ENCODE measurements at regions not wholly inside any gene's neighbourhood (a gene's known extent, or its start where the extent isn't known, plus 50 kb on each side); places are given as distances from the start of the nearest gene placed in this dataset.

- DNase-seq (ENCODE audit: low spot score), result no peak
Observed at GRCh38 chr13:53642306-53642705, 613.7 kb downstream of the OLFM4 start.

GRCh38 chr13:53648673-53649072, 620.1 kb downstream of the OLFM4 start:
- DNase-seq (ENCODE audit: low spot score), result no peak

DNA sequence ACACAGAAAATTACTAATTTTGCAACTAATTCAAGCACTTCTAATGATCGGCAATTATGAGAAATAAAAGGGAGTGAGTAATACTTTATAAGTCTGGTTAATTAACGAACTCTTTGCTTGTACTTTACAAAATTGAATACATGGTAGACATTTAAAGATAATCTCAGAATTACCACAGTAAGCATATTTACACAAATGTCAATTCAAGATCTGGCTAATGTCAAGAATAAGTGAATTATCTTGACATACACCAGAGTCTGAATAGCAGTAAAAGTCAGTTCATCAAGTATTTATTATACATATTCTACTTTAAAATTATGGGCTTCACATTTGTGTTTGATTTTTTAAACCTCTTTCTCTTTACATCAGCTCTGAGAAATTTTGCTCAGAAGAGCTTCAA, 643.4 kb downstream of the OLFM4 start:
- no peak for DNase-seq (ENCODE audit: low spot score)

DNA sequence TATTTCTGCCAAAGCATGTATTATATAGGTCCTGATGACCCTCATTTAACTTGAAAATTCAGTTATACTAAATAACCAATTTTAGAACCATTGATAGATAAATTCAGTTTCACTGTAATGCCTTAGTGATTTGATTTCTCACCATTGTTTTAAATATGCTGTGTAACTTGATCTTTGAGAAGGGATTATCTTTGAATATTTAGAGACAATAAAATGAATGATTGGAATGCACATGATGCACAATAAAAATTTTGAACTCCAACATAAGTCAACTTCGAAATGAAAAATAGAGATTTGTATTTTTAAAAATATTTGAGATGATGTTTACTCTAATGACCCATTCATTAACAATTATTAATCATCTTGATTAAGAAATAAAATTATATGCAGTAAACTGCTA, 654.5 kb downstream of the OLFM4 start:
- DNase-seq (ENCODE audit: low spot score), result no peak

- no peak for DNase-seq (ENCODE audit: low spot score)
Observed at GRCh38 chr13:53683608-53684007, 655.0 kb downstream of the OLFM4 start.

DNA sequence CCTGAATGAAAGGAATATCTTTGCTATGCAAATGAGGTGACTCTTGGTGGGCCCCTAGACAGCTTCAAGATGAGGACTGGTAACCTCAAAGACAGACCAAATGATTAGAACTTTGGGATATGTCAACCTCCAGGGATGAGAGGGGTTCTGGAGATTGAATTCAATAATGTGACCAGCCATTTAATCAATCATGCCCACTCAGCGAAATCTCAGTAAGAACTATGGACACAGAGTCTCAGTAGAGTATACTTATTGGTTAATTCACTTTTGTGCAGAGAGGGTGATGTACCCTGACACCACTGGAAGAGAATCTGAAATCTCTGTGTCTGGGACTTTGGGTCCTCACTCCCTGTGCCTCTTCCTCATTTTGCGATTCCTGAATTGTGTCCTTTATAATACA, 662.8 kb downstream of the OLFM4 start:
- no peak for DNase-seq (ENCODE audit: low spot score)

DNA sequence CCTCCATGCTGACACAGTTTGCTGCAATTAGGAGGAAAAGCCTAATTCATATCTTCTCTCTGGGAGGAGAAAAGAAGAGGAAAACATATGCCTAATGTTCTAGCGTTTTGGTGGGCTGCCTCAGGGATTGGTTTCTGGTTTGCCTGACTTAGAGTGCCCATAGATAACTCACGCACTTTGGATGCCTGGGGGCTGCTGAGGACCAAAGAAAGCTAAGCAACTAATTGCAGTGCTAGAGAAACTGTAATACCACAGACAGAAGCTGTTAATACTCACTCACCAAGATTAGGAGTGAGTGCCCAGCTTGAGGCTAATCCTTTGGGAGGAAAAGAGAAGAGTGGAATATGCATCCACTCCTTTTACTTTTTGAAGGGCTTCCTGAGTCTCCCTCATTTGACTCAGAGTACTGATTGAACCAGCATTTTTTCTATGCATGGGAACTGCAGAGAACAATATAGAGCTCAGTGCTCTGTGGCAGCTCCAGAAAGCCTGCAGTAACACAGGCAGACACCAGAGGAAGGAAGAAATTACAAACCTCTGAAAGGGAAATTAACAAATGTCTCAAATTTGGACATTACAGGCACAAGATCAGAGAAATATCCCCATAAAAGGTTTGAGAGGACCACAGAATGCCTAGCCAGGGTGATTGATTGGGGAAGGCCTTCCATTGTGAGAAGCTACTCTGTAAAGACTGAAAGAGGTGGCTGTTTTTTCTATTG, 666.4 kb downstream of the OLFM4 start:
- no peak for DNase-seq (ENCODE audit: low spot score)

DNA sequence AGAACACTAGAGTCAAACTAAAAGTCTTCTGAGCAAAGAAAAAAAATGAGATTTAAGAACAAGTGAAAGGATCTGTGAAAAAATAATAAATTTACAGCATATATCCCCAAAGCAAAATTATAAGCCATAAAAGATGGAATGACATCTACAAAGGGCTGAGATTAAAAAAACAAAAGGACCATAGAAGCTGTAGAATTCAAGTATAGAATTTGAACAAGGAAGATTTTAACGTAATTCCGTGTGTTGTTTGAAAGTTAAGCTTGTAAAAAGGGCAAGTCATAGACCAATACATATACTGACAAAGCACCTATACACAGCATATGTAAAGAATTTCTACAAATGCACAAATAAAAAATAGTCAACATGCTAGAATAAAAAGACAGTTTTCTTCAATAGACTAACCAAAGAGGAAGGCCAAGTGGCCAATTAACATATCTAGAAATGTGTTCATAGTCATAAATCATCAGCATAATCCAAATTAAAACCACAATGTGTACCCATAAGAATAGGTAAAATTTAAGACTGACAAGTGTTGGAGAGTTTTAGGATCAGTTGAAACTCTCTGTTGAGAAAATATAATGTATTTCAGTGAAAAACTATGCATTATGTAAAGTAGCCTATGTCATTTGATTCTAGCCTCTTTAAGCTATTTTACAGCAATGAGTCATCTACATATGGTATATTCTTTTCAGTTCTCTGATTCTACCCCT, 674.9 kb downstream of the OLFM4 start:
- no peak for DNase-seq (ENCODE audit: low spot score)

GRCh38 chr13:53719281-53719680, 690.7 kb downstream of the OLFM4 start:
- DNase-seq (ENCODE audit: low spot score), result no peak

DNA sequence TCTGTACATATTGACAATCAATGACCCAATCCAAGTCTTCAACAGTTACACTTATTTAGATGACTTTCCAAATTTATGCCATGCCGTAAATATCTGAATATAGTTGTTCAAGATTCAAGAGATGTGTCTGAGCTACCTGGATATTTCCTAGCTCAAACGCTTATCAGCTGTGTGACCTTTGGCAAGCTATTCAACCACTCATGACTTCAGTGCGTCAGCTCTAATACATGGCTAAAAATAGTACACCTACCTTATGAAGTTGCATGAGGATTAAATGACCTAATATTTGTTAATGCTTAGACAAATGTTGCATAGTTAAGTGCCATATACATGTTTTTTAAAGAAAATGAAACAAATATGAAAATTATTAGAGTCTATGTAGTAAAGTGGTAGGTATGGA, 704.1 kb downstream of the OLFM4 start:
- no peak for DNase-seq (ENCODE audit: low spot score)

DNA sequence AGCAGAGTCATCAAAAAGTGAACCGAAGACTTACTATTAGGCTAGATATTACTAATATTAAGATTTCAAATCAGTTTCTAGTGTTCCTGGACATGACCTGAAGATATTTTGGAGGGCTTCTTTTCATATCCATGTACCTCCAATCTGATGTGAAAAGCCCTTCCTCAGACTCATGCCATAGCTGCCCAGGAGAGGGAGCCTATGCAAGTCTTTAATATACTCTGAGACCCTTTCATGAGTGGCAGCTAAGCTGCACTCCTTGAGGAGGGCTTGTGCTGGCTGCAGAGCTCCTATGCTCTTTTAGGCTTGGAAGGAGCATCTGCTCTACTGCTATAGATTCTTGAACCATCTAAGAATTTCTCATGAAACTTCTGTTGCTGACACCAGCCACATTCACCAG, 715.3 kb downstream of the OLFM4 start:
- DNase-seq (ENCODE audit: low spot score), result no peak

DNA sequence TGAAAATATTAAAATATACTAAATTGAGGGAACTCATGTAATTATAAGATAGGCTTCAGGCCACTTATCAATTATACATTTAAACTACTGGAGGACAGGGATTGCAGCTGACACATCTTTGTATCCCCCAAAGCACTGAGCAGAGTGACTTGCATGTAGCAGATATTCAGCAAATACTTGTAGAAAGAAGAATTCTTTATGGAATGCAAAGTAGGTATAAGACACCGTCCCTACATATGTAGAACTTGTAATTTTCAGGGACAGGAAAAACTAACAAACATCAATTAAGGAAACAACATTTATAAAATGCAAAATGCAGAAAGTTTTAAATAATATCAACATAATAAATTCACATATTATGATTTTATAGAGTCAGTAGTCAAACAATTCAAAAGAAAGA, 719.2 kb downstream of the OLFM4 start:
- no peak for DNase-seq (ENCODE audit: low spot score)

GRCh38 chr13:53749306-53749705, 720.7 kb downstream of the OLFM4 start:
- no peak for DNase-seq (ENCODE audit: low spot score)

DNA sequence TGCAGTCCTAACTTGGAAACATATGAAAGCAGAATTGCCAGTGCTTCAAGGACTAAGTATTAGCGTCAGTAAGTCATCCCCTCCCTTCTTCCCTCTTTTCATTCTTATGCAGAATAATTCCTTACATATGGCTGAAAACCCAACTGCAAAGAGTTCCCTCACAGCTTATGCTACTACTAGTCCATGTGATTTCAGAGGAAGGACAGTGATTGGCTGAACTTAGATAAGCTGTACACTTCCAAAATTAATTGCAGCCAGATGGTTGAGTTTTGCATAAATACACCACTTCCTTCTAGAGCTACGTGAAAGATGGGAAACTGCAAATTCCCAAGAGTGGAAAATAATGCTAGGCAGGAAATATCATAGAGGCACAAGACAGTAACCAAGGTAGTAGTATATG, 730.4 kb downstream of the OLFM4 start:
- DNase-seq (ENCODE audit: low spot score), result no peak

- DNase-seq (ENCODE audit: low spot score), result no peak
Observed at GRCh38 chr13:53775807-53776206, 747.2 kb downstream of the OLFM4 start.

GRCh38 chr13:53778937-53779336, 750.3 kb downstream of the OLFM4 start:
- DNase-seq (ENCODE audit: low spot score), result no peak

DNA sequence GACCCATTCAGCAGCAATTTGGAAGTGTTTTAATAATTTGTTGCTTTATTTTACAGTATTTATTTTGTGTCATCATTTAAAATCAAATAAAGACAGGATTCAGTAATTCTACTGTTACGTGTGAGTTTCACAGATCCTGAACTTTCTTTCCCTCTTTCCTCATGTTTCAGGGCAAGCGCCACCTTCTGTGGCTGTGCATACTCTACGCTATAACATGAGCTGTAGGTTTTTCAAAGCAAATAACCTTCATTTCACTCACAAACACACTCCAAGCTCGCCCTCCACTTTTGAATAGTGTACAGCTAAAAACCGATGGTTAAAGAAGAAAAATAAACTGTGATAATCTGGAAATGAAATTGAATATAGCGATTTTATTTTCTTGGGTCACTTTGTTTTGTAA, 753.3 kb downstream of the OLFM4 start:
- DNase-seq (ENCODE audit: low spot score), result no peak

- no peak for DNase-seq (ENCODE audit: low spot score)
Observed at GRCh38 chr13:53782488-53782961, 753.9 kb downstream of the OLFM4 start.

- no peak for DNase-seq (ENCODE audit: low spot score)
Observed at GRCh38 chr13:53783471-53783870, 754.9 kb downstream of the OLFM4 start.

DNA sequence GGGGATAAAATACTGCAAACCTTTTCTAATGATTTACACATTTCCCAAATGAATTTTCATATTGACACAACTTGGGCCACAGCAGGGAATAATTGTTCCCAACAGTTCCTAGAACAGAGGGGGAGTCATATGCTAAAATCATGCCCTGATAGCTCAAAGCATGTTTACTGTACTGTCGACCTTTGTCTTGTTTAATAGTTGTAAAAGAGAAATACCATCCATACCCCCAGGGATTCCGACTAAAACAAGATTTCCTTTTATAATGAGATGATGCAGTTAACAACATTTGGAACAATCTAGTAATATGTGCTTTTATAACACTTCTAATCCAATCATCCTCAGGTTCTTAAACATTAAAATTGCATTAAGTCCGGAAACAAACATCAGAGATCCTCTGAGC, 759.7 kb downstream of the OLFM4 start:
- no peak for DNase-seq (ENCODE audit: low spot score)

DNA sequence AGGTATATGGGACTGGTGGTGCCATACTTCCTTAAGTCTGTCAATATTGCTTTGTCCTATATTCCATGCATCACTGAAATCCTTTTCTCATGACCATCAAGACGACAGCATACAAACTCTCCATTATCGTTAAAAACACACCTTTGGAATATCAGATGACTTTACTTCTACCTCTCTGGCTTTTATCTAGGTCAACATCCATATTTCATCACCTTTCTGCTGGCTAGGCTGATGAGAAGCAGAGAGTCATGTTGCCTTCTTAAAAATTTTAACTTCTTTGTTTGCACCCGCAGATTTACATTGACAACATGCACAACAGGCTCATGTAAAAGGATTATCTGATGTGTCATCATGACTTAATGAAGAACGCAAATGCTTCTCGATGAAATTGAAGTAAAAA, 771.4 kb downstream of the OLFM4 start:
- no peak for DNase-seq (ENCODE audit: low spot score)

DNA sequence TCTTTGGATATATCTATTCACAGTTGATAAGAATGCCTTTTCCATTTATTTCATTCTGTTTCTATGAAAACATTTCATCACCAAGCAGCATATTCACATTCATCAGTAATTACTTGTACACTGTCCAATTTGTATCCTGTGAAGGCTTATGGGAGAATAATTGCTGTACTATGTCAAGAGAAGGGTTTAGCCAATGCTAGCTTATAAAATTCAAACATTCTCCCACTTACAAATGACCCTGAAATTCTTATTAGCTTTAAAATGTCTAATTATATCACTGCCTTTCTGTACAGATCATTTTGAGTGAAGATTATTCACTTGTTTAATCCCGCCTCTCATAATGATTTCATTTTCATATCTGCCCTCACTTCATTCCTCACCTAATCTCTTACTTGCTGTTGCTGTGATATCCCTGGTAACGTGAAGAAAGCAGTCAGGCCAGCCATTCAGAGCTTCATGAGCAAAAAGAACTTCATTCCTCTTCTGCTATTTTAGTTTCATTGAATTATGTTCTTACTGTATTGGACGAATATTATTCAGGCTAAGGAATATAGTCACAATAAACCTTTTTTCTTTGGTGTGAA, 778.7 kb downstream of the OLFM4 start:
- DNase-seq (ENCODE audit: low spot score), result no peak

DNA sequence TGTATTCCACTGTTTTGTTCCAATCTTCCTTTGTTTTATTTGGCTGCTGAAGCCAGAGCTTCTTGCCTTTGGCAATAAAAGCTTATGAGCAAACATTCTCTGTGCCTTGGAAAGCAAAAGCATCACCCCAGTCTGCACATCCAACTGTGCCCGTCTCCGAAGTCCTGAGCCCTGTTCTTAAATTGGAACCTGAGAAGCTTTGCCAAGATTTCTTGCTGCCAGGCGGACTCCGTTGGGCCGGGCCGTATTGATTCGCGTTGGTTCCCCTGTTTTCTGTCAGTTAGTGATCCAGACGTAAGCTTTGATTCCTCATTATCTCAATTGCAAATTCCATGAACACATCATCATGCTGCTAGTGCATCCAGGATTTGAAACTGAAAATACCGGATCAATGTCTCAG, 793.0 kb downstream of the OLFM4 start:
- no peak for DNase-seq (ENCODE audit: low spot score)

Measured in mesenteric fat pad (tissue), 1 donor.